IPS-18a (cell line): ENCODE measurements at regions not wholly inside any gene's neighbourhood (a gene's known extent, or its start where the extent isn't known, plus 50 kb on each side); places are given as distances from the start of the nearest gene placed in this dataset.
"Not testable (repeated sequence)": the region's sequence is repeated elsewhere in the genome, so short reads cannot be mapped to it uniquely, and the experiment has no call there.

ENCODE experiments used
- H3K27ac ChIP-seq: one replicate; pipeline ENCODE4 v1.5.1; 2013; ENCODE audit warnings: low read length
- H3K27me3 ChIP-seq: one replicate; pipeline ENCODE4 v1.6.1; 2013; ENCODE audit warnings: mild to moderate bottlenecking, low read length; ENCODE audit not compliant: control insufficient read depth, insufficient read depth
- H3K36me3 ChIP-seq: one replicate; pipeline ENCODE4 v1.6.1; 2013; ENCODE audit warnings: low read depth, low read length; ENCODE audit not compliant: control insufficient read depth
- H3K4me1 ChIP-seq: one replicate; pipeline ENCODE4 v1.6.1; 2013; ENCODE audit warnings: low read depth, low read length; ENCODE audit not compliant: control insufficient read depth
- H3K4me3 ChIP-seq: one replicate; pipeline ENCODE4 v1.5.1; 2013; ENCODE audit warnings: low read length
- H3K9ac ChIP-seq: one replicate; pipeline ENCODE4 v1.6.1; 2013; ENCODE audit warnings: mild to moderate bottlenecking, low read length, moderate library complexity
- H3K9me3 ChIP-seq: one replicate; pipeline ENCODE4 v1.6.1; 2013; ENCODE audit warnings: low read depth, low read length; ENCODE audit not compliant: control insufficient read depth

DNA sequence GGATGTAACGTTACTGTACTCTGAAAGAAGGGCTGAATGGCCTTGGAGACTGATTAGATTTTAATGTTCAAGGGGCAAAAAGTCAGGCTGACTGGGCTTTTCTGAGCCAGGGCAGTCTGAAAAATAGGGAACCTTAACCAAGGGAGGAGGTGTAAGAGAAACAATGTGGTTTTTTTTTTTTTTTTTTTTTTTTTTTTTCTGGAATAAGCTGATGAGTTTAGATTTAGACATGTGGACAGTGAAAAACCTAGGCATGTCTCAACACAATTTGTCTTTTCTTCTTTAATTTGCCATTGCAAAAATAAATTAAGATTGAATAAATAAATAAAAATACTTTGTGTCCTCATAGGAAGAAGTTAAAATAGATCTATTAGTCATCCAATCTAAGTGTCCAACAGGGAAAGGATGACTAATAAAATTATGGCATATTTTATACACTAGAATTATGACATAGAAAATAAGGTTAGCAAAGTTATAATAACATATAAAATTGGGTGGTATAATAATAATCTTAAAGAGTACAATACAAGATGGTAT lies 237.6 kb upstream of the TRIB2 start:
- no peak overlapping the region for H3K9ac ChIP-seq
- H3K27ac ChIP-seq, result no peak overlapping the region
- H3K4me1 ChIP-seq, result no peaks in the 10 kb centered on the region
- H3K4me3 ChIP-seq, result no peak overlapping the region
- H3K27me3 ChIP-seq, result no peaks in the 10 kb centered on the region
- H3K36me3 ChIP-seq, result no peaks in the 10 kb centered on the region
- H3K9me3 ChIP-seq, result no peaks in the 10 kb centered on the region

DNA sequence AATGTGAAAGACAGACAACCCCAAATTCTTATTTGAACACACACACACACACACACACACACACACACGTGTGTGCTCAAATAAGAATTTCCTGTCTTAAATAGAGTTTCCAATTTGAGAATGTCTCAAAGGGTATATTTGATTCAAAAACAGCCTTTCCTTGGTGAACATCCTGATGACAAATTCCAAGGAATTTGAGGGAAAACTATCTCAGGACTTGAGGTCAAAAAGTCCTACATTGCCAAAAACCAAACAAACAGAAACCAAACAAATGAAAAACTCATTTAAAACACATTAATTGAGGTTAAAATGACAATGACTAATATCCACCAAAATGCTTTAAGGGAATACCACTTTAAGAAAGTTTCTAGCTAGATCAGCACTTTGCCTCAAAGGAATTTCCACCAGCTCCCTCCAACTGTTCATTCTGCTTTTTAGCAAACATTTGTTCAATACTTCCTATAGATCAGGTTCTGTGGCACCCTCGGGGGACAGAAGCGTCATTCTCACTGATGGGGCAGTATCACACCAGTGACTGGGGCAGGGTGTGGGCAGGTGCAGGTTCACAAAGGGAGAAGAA lies 232.1 kb upstream of the TRIB2 start:
- no peak overlapping the region for H3K4me3 ChIP-seq
- no peaks in the 10 kb centered on the region for H3K36me3 ChIP-seq
- no peak overlapping the region for H3K27ac ChIP-seq
- no peaks in the 10 kb centered on the region for H3K4me1 ChIP-seq
- no peaks in the 10 kb centered on the region for H3K27me3 ChIP-seq
- no peaks in the 10 kb centered on the region for H3K9me3 ChIP-seq
- no peak overlapping the region for H3K9ac ChIP-seq

- H3K4me3 ChIP-seq, result no peak overlapping the region
- H3K27me3 ChIP-seq, result no peaks in the 10 kb centered on the region
- H3K9me3 ChIP-seq, result no peaks in the 10 kb centered on the region
- no peak overlapping the region for H3K9ac ChIP-seq
- no peaks in the 10 kb centered on the region for H3K36me3 ChIP-seq
- H3K27ac ChIP-seq, result no peak overlapping the region
- H3K4me1 ChIP-seq, result no peaks in the 10 kb centered on the region
Observed at GRCh38 chr2:12486205-12487118, 230.3 kb upstream of the TRIB2 start.

DNA sequence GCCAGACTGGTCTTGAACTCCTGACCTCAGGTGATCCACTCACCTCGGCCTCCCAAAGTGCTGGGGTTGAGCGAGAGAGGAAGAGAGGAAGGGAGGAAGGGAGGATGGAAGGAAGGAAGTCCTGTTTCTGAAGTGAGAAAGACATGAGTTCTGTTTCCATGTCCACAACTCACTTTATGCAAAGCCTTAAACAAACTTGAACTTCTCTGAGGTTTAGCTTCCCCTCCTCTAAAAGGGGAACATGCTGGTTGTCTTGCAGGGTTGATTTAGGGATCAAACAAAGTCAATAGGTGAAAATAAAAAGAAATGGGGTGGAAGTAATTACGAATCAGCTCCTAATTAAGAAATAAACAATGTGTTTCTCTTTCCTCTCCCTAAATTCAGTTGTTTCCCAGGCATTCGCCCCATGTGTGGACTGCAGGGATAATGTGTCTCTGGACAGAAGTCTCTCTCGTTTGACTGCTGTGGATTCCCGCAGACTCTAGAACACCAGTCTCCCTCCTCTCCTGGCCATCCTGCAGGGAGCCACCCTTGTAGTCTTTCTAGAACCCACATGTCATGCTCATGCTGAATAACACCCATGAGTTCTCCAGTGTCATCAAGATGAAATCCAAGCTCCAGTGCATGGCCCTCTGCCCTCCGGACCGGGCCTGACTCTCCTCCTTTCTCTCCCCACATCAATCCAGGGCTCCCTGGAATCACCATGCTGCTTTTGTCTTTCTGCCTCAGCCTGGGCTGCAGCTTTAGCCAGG lies 229.3 kb upstream of the TRIB2 start:
- Histone ChIP-seq H3K4me1 (no peaks in the 10 kb centered on the region), H3K4me3 (no peak overlapping the region), H3K9me3 (no peaks in the 10 kb centered on the region), H3K27ac (no peak overlapping the region), H3K36me3 (no peaks in the 10 kb centered on the region), H3K9ac (no peak overlapping the region), H3K27me3 (no peaks in the 10 kb centered on the region)

- Histone ChIP-seq H3K9ac (no peak overlapping the region), H3K4me1 (no peaks in the 10 kb centered on the region), H3K4me3 (no peak overlapping the region), H3K9me3 (no peaks in the 10 kb centered on the region), H3K27me3 (no peaks in the 10 kb centered on the region), H3K36me3 (no peaks in the 10 kb centered on the region), H3K27ac (no peak overlapping the region)
Observed at GRCh38 chr2:12488352-12489318, 228.1 kb upstream of the TRIB2 start.

DNA sequence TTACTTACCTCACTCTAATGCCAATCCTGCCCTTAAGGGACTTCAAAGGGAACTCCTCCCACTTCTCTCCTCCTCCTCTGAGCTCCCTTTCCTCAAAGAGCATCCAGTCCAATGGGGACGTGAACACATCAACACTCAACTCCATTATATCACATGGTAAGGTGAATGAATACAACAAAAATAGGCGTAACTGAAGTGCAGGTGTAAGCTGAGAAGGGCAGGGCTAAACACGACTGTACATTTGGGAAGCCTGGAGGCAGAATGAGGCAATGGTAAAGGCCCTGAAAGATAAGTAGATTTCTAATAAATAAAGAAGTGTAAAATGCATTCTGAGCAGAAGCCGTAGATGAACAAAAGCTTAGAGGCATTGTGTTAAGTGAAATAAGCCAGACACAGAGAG lies 226.1 kb upstream of the TRIB2 start:
- Histone ChIP-seq H3K9ac (no peak overlapping the region), H3K4me1 (no peaks in the 10 kb centered on the region), H3K4me3 (no peak overlapping the region), H3K9me3 (no peaks in the 10 kb centered on the region), H3K36me3 (no peaks in the 10 kb centered on the region), H3K27ac (no peak overlapping the region), H3K27me3 (no peaks in the 10 kb centered on the region)

DNA sequence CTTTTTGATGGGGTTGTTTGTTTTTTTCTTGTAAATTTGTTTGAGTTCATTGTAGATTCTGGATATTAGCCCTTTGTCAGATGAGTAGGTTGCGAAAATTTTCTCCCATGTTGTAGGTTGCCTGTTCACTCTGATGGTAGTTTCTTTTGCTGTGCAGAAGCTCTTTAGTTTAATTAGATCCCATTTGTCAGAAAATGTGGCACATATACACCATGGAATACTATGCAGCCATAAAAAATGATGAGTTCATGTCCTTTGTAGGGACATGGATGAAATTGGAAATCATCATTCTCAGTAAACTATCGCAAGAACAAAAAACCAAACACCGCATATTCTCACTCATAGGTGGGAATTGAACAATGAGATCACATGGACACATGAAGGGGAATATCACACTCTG lies 224.4 kb upstream of the TRIB2 start:
- not testable (repeated sequence) for H3K9me3 ChIP-seq

DNA sequence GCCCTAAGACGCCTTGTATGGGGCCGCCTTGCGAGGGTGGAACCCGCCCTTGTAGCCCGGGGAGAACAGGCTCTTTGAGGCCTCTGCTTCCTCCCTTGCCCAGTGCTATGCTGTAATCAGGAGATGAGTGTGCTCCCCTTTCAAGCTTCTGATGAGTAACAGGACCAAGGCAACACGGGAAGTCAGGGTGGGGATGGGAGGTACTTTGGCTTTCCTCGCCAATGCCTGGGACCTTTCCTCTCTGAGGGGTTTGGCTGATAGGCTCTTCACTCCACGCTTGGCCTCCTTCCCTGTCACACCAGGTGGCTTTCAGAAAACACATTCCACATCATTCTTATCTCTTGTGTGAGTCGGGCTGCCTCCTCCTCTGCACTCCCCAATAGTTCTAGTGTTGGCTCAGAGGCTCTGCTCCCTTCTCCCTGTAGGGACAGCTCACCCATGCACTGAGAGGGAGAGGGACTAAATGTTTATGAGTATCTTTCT lies 223.7 kb upstream of the TRIB2 start:
- Histone ChIP-seq H3K36me3 (no peaks in the 10 kb centered on the region), H3K9me3 (no peaks in the 10 kb centered on the region), H3K9ac (no peak overlapping the region), H3K27ac (no peak overlapping the region), H3K4me3 (no peak overlapping the region), H3K4me1 (no peaks in the 10 kb centered on the region), H3K27me3 (no peaks in the 10 kb centered on the region)

More for the DNA sequence above, 224.4 kb upstream of the TRIB2 start:
- H3K27me3 ChIP-seq, H3K4me3 ChIP-seq, H3K27ac ChIP-seq, H3K9ac ChIP-seq, H3K4me1 ChIP-seq, H3K36me3 ChIP-seq: not testable (repeated sequence)

DNA sequence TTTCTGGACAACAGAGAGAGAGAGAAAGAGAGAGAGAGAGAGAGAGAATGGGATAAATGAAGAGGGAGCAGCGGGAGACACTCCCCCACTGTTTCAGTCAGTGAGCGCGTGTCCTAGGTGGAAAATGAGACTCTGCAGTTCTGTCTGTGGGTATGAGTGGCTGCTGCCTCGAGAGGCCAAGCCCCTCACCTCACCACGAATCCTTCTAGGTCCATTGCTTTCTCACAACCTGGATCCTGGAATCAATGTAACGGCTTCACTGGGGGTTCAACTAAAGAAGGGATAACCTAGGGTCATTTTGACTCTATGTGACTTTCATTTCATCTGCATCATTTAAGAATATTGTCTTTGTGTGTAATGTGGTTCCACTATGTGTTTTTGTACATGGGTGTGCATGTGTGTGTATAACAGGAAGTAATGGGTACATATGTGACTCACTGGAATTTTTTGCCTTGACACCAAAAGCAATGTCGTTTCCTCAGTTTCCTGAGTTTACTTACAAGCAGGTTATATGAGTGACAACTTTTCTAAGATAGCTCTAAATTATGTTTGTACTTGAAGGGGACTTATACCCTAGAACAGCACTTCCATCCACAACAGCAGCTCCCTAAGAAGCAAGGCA lies 221.4 kb upstream of the TRIB2 start:
- Histone ChIP-seq H3K4me1 (no peaks in the 10 kb centered on the region), H3K9me3 (no peaks in the 10 kb centered on the region), H3K27ac (no peak overlapping the region), H3K9ac (no peak overlapping the region), H3K36me3 (no peaks in the 10 kb centered on the region), H3K4me3 (no peak overlapping the region), H3K27me3 (no peaks in the 10 kb centered on the region)

DNA sequence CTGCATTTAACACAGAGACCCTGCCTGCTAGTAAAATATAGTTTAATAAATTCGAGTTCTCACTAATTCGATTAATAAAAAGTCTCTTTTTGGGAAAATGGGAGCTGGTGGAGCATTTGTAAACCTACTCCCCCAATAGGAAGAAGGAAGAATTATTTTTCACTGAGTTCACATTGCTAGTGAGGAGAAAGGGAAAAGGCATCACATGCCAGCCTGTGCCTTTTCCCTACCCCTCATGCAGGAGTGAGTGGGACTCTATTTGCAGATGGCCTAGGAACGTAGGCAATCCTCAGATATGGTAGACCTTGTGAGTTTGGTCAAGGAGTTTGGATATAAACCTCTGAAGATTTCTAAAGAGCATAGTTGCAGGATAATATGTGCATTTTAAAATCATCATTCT lies 218.4 kb upstream of the TRIB2 start:
- Histone ChIP-seq H3K4me1 (no peaks in the 10 kb centered on the region), H3K27me3 (no peaks in the 10 kb centered on the region), H3K9ac (no peak overlapping the region), H3K36me3 (no peaks in the 10 kb centered on the region), H3K27ac (no peak overlapping the region), H3K4me3 (no peak overlapping the region), H3K9me3 (no peaks in the 10 kb centered on the region)
